8988T (cell line): ENCODE measurements at regions not wholly inside any gene's neighbourhood (a gene's known extent, or its start where the extent isn't known, plus 50 kb on each side); places are given as distances from the start of the nearest gene placed in this dataset.
"Not testable (repeated sequence)": the region's sequence is repeated elsewhere in the genome, so short reads cannot be mapped to it uniquely, and the experiment has no call there.

Experiments used
- DNase-seq: peaks from one replicate; pipeline ENCODE4 v3.0.0; 2011

DNA sequence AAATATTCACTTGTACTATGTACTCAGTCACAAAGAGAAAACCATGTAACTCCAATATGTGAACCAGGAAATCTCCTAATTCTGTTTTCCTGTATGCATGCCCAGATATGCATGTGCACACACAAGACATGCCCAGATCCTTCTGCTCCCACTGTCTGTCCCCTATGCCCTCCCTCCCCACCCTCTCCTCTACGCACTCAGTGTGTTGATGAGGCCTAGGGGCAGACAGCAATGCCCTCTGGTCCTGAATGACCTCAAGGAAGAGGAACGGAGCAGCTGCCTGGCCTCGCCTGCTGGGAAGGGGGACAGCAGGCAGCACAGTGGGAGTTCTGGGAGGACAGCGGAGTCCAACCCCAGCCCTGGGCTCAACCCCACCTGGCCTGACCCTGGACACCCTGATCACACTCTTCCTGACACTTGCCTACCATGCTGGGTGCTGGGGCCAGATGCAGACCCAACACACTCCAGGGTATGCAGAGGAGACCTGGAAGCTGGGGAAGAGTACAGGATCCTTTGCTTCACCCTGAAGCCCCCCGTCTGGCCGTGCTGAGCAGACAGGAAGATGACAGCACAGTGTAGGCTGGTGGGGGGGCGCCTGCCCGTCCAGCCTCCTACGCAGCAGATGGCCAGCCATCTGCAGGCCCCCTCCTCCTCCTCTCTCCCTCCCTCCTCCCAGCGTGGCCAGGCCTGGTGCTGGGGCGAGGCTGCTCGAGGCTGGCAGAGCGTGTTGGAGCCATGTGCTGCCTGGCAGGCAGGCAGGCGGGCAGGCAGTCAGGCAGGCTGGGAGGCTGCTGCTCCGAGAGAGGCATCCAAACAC lies 106.6 kb upstream of the NCOR2 start:
- DNase-seq: no peak

DNA sequence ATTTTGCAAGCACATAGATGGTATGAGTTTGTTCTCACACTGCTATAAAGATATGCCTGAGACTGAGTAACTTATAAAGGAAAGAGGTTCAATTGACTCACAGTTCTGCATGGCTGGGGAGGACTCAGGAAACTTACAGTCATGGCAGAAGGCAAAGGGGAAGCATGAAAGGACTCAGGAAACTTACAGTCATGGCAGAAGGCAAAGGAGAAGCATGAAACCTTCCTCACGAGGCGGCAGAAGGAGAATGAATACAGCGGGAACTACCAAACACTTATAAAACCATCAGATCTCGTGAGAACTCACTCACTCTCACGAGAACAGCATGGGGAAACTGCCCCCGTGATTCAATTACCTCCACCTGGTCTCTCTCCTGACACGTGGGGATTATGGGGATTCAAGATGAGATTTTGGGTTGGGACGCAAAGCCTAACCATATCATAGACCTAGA lies 101.9 kb upstream of the NCOR2 start:
- DNase-seq: not testable (repeated sequence)

DNA sequence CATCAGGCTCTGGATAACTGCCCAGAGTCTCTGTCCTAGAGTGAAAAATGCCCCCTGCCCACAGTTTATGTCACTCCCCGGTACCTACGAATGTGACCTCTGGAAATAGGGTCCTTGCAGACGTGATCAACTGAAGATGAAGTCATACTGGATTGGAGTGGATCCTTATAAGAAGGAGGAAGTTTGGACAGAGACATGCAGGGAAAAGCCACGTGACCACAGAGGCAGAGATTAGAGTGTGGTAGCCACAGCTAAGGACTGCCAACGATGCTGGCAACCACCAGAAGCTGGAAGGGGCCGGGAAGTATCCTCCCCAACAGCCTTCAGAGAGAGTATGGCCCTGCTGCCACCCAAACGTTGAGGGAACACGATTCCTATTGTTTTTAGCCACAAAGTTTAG lies 101.2 kb upstream of the NCOR2 start:
- DNase-seq: no peak

DNA sequence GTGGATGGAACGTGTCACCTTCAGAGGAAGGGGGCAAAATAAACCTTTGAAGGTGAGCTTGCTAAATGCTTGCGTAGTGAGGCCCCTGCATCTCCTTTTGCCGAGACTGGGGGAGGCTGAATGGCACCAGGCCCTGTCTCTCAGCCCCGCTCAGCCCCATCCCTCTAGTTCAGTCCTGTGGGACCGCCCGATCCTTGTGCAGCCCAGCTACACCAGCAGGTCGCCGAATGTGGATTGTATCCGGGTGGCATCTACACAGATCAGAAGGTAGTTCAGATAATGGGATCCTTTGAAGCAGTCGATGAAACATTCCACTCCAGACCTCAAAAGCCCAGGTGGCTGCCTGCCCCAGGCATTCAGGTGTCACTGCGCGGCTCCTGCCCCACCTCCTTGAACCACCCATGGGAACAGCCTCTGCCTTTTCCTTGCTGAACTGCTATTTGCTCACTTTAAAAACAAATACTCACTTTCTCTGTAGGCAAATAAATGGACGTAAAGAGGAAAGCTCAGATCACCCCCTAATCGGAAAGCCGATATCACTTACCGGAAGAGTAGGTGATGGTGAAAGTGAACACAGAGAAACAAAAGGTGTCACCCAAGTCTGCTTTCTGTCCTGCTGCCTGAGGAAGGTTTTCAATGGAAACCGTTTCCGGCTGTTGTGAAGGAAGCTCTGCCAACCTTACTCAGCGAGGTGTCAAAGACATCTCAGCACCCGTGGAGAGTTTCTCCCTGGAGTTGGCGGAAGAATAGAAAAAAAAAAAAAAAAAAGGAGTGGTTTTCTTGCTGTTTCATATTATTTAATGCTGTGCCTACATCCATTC lies 100.3 kb upstream of the NCOR2 start:
- DNase-seq: no peak

DNA sequence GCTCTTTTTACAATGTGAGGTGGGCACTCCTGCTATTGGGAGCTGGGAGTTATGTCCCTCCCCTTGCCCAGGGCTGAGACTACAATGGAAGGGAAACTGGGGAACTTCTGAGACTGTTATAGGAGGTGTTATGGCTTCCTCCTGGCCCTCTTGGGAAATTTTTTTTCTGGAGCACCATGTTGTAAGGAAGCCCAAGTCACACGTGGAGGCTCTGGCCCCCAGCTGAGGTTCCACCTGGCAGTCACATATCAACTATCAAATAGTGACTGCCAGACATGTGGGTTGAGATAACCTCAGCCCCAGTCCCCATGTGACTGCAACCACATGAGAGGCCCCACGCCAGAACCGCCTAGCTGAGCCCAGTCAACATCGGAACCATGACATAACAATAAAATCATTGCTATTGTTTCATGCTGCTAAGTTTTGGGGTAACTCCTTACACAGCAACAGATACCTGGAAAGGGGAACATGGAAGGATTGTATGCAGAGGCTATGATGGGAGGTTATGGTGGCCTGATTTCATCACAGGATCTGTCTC lies 99.4 kb upstream of the NCOR2 start:
- no peak for DNase-seq

DNA sequence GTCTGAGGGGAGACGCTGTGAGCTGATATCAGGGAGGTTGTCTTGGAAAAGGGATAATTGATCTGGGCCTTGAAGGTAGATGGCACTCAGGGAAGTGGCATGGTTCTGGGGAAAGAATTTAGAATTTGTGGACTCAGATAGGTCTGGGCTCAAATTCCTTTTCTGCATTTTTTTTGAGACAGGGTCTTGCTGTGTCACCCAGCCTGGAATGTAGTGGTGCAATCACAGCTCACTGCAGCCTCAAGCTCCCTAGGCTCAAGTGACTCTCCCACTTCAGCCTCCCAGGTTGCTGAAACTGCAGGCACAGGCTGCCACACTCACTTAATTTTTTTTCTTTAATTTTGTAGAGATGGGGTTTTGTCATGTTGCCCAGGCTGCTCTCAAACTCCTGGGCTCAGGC lies 98.1 kb upstream of the NCOR2 start:
- DNase-seq: no peak

DNA sequence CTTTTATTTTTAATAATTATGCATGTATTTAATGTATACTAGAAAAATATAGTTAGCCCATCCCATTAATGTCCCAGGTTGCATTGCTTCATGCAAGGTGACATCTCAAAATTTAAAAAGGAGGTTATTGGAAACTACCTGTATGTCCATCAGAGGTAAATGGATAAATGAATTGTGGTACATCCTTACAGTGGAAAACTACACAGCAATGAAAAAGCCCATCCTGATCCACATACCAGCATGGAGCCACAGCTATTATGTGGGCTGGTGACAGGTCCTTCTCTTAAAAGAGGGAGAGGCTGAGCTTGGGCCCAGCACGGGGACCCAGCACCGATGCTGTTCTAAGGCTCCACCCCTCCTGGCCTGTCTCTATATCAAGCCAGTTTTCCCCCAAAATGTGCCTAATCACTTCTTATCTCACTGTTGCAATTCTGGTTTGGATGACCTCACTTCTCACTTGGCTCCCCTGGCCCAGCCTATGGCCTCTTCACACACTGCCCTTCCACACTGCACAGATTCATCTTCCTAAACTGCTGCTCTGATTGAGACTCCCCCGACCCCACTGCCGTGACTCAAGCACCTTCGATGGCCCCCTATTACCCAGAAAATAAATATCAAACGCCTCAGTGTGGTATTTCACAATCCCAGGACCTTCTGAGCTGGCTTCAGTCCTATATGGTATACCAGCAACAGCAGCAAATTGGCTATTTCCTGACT lies 97.1 kb upstream of the NCOR2 start:
- no peak for DNase-seq

DNA sequence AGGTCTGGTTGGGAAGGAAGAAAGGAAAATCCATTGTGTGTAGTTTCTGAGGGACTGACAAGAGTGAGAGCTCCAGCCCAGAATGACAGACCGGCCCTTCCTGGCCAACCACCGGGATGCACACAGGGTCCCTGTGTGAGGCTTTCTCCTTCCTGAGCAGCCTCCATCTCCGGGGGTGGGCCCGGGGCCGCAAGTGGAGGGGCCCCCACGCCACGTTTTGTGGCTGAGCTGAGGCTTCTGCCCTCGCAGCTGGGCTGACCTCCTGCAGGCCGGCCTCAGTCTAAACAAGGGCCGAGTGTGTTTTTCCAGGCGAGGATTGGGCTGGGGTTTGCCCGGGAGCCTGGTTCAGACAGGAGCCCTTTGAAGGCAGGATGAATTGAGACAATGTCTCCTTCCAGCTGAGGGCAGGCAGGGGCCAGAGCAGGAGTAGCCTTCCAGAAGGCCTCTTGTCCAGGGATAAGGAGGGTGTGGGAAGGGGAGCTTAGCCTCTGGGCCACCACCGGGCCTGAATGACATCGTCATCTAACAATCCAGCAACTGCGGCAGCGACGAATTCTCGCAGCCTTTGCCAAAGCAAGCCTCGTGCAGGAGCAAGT lies 96.5 kb upstream of the NCOR2 start:
- no peak for DNase-seq

DNA sequence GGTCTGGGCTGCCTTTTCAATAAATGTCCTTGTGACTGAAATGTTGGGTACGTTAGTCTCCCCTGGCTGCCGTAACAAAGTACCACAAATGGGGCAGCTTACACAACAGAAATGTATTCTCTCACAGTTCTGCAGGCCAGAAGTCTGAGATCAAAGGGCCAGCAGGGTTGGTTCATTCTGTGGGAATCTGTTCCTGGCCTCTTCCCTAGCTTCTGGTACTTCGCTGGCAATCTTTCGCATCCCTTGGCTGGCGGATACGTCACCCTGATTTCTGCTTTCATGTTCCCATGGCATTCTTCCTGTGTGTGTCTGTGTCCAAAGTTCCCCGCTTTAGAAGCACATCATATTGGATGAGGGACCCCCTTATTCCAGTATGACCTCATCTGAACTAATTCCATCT lies 95.8 kb upstream of the NCOR2 start:
- DNase-seq: no peak

DNA sequence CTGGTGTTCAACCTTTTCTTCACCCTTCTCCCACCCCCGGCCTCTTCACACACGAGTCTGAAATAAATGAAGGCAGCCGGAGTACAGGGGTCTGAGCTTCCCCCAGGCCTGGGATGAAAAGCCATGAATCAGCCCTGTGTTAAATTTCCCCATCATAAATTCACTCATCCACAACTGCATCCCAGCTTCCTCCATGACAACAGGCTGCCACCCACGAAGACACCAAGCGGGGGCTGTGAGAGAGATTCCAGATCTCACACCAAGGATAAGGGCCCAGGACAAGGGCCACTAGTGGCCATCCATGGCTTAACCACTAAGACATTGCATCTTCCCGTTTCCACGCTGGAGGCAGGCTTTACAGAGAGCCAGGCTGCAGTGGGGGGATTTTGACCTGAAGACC lies 93.9 kb upstream of the NCOR2 start:
- DNase-seq: no peak

DNA sequence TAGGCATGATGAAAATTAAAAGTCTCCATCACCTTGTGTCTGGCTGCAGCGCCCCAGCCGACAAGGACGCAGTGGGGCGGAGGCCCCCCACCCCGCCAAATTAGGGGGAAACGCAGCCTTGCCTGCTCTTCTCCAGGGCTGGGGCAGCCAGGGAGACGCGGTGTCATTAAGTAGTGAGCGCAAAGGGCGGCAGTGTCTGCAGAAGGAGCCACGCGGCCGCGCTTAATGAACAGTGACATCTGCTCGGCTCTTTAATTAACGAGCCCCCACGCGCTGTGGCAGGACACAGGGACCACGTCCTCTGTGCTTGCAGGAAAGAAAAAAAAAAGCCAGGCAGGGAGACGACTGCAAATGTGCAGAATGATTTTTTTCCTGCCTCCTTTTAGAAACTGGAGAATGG lies 93.4 kb upstream of the NCOR2 start:
- DNase-seq: no peak

DNA sequence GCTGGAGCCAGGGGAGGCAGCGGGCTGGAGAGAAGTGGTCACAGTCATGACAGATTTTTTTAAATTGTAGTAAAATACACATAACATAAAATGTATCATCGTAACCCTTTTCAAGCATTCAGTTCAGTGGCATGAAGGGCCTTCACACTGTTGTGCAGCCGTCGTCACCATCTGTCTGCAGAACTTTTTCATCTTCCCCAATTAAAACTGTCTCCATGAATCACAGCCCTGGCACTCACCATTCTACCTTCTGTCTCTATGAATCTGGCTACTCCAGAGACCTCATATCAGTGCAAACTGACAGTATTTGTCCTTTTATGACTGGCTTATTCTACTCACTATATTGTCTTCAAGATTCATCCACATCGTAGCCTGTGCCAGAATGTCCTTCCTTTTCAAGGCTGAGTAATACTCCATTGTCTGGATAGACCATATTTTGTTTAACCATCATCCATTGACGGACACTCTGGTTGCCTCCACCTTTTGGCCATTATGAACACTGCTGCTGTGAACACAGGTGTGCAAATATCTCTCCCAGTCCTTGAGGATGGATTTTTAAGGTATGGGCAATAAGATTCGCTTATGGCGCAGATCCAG lies 91.5 kb upstream of the NCOR2 start:
- no peak for DNase-seq

DNA sequence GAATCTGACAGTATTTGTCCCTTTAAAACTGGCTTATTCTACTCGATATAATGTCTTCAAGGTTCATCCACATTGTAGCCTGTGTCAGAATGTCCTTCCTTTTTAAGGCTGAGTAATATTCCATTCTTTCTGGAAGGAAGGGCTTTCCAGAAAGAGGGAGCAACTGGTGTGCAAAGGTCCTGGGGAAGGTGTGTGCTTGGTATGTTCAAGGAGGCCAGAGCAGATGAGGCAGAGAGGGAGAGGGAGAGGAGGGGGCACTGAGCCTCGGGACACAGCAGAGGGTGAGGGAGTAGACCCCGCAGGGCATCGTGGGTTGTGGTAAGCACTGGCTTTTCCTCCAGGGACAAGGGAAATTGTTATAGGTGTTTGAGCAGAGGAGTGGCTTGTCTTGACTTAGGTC lies 90.9 kb upstream of the NCOR2 start:
- DNase-seq: no peak

DNA sequence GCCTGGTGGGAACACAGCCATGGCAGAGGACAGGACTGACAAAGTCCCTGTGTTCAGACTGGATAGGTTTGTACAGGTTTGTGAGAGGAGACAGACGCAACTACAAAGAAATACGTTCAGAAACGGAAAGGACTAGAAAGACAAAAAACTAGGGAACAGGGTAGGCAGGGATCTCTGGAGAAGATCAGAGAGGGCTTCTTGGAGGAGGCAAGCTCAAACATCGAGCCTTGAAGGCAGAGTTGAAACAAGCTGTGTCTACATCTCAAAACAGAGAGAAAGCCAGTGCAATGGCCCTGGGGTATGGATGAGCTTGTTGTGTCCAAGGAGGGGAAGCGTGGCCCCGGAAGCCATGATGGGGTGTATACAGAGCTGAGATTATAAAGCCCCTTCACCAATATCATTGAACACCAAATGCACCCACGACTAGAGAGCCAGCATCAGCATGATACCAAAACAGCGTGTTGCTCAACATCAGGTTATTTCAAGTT lies 89.6 kb upstream of the NCOR2 start:
- DNase-seq: no peak

DNA sequence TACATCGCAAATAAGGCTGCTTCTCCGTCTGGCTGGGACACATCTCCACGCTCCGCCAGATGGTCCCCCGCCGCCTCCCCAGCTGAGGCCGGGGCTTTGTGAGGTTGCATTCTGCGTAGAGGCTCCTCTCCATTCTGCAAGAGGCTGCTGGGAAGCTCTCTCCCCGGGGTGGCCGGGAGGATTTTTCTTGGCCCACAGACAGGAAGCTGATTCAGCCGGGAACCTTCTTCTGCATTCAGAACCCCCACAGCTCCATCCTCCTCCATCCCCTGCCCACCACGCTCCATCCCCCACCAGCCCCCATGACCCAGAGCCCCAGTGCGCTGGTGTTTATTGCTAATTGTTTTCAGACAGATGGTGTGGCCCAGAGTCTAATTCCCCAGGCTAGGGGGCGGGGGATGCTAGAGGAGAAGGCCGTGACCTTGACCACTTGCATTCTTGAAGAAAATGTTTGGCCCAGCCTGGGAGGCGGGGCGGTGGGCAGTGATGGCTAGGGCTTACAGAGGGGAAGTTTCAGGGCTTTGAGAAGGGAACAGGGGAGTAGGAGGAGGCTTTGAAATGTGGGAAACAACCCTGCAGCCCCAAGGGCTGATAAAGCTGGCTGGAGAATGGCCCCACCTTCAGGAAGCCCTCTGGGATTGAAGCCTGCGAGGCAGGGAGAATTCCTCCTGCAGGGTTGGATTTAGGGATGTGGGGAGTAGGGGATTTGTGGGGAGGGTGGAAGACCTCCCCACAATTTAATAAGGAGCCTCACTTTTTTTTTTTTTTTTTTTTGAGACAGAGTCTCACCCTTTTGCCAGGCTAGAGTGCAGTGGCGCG lies 88.5 kb upstream of the NCOR2 start:
- DNase-seq: peak; percentile 79

DNA sequence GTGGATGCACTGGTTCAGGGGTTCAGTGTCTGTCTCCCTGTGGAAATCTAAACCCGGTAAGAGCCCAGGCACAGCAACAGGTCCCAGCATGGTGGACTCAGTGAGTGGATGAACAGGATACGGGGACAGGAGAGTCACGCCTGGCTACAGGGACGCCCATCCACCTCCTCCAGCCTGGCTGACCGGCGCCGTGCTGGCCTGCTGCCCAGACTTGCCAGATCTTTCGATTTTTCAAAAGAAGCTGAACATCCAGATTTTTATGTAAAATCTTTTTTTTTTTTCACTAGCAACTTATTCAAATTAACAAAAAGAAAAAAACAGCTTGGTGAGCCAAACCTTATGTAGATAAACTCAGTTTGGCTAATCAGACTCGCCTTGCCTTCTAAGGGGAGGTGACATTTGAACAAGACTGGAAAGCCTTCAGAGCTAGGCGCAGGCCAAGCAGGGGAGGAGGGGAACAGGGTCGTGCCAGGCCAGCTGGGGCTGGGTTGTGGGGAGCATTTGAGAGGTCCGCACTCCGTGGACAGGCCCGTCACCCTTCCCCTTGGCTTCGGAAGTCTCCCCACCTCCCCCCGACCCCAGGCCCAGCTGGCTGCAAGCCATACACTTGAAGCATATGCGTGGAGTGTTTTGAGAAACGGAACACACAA lies 87.8 kb upstream of the NCOR2 start:
- no peak for DNase-seq

DNA sequence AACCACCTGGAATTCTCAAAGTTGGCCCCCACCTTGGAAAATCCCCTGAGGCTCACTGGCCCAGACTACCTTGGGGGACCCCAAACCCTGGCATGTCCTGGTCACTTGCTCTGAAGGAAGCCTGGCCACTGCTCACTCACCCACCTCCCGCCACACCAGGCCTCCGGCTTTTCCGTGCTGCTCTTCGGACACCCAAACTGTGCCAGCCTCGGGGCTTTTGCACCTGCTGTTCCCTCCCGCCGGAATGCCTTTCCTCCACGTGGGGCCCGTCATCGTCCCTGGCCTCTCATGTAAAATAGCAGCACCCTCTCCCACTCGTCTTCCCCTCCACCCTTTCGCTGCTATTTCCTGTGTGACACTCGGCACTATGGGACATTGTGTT lies 87.2 kb upstream of the NCOR2 start:
- no peak for DNase-seq

DNA sequence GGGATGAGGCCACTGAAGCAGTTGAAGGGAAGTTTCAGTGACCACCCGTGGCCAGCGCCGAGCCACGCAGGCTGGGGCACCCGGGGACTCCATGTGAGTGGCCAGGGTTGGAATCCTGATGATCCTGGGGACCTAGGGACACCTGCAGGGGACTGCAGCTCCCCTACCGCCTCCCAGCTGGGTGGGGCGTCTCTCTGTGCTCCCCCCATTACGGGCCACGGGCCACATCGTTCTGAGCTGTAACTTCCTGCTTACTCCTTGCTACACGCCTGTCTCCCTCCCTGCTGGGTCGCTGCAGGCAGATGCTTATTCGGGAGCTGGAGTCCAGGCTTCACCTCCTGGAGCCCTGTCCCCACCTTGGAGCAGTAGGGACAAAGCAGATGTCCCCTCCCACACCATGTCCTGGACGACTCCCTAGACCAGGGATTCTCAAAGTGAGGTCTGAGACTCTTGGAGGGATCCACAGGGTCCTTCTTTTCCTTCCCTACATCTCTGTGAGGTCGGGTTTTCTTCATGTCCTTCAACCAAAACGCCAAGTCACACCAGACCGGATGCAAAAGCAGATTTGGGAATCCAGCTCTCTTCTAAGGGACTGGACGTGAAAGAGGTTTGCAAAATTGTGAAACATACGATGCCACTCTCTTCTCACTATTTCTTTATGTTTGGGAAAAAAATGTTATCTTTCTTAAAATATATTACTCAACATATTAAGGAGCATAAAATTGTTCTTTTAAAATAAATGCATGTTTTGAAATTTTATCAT lies 85.9 kb upstream of the NCOR2 start:
- DNase-seq: no peak

DNA sequence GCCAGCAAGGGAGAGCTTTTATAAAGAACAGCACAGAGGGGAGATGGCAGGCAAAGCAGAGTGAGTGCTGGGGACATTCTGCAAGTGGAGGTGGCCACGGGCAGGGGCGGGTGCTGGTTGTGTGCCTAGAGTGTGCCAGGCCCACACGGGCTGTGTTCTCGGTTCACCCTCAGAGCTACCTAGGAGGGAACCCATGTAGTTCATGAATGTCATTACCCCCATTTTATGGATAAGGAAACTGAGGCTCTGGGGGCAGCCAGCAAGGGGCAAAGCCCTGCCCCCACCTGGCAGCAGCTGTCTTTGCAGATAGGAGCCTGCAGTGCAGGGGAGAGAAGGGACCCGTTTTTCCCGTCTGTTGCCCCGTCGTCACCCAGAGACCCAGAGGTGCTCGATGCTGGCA lies 85.2 kb upstream of the NCOR2 start:
- DNase-seq: no peak
